ENCODE measurements at regions not wholly inside any gene's neighbourhood (a gene's known extent, or its start where the extent isn't known, plus 50 kb on each side); places are given as distances from the start of the nearest gene placed in this dataset.

- Mint-ChIP-seq H3K4me1 (peaks cover 0 to under 1% (median 0%) of the 10 kb centered on the region in 4 donors), H3K9me3 (peaks cover 0 to 3% (median 0%) of the 10 kb centered on the region in 7 donors), H3K27me3 (no peaks in the 10 kb centered on the region), H3K27ac (no peak overlapping the region), H3K36me3 (peaks cover 3% of the 10 kb centered on the region), H3K4me3 (no peak overlapping the region)
- Histone ChIP-seq H3K9me3 (ENCODE audit: control insufficient read depth in 2 of 2, low read length in 2 of 2) (no peaks in the 10 kb centered on the region), H3K27ac (ENCODE audit: insufficient read depth, low read length, poor library complexity, severe bottlenecking) (no peak overlapping the region), H3K4me1 (ENCODE audit: control insufficient read depth, insufficient read depth, low read length, poor library complexity, severe bottlenecking) (no peaks in the 10 kb centered on the region), H3K27me3 (ENCODE audit: control insufficient read depth, insufficient read depth, low read length) (no peaks in the 10 kb centered on the region), H3K36me3 (ENCODE audit: control insufficient read depth, insufficient read depth, low read length) (no peaks in the 10 kb centered on the region), H3K4me3 (ENCODE audit: low read depth, low read length) (no peak overlapping the region)
- ATAC-seq (ENCODE audit: low read depth in 2 of 2), result no peak
- DNase-seq, result no peak
These were observed 521.2 kb downstream of the SHQ1 start for GRCh38 chr3:72327008-72327407.

- no peak for DNase-seq
- Histone ChIP-seq H3K27me3 (ENCODE audit: control insufficient read depth, insufficient read depth, low read length) (no peaks in the 10 kb centered on the region), H3K27ac (ENCODE audit: insufficient read depth, low read length, poor library complexity, severe bottlenecking) (no peak overlapping the region), H3K4me1 (ENCODE audit: control insufficient read depth, insufficient read depth, low read length, poor library complexity, severe bottlenecking) (no peaks in the 10 kb centered on the region), H3K9me3 (ENCODE audit: control insufficient read depth in 2 of 2, low read length in 2 of 2) (no peaks in the 10 kb centered on the region), H3K4me3 (ENCODE audit: low read depth, low read length) (no peak overlapping the region), H3K36me3 (ENCODE audit: control insufficient read depth, insufficient read depth, low read length) (no peaks in the 10 kb centered on the region)
- Mint-ChIP-seq H3K36me3 (peaks cover 3% of the 10 kb centered on the region), H3K4me3 (no peak overlapping the region), H3K27me3 (no peaks in the 10 kb centered on the region), H3K9me3 (peaks cover 0 to 3% (median 0%) of the 10 kb centered on the region in 7 donors), H3K27ac (no peak overlapping the region), H3K4me1 (no peaks in the 10 kb centered on the region)
- ATAC-seq (ENCODE audit: low read depth in 2 of 2), result no peak
These were observed 523.9 kb downstream of the SHQ1 start for GRCh38 chr3:72324253-72324811.

DNA sequence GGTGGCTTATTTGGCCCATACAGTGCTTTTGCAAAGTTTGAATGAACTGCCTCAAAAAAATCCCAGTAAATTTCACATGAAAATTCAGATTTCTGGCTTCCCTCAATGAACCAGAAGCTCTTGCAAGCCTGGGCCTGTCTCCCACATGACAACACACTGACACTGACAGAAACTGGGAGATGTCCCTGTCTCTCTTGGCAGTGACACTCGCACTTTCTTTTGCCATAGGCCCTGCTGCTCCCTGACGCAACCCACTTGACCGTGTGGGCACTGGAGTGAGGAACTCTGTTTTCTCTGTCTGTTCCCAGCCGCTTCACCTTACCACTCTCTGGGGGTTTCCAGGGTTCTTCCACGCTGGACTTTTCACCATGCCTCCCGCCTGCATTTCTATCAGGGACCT is 524.5 kb downstream of the SHQ1 start:
- no peaks in the 10 kb centered on the region for H3K9me3 ChIP-seq (ENCODE audit: control insufficient read depth in 2 of 2, low read length in 2 of 2)
- no peaks in the 10 kb centered on the region for H3K4me1 ChIP-seq (ENCODE audit: control insufficient read depth, insufficient read depth, low read length, poor library complexity, severe bottlenecking)
- no peaks in the 10 kb centered on the region for H3K36me3 ChIP-seq (ENCODE audit: control insufficient read depth, insufficient read depth, low read length)
- no peak overlapping the region for H3K4me3 ChIP-seq (ENCODE audit: low read depth, low read length)
- Mint-ChIP-seq H3K4me1 (no peaks in the 10 kb centered on the region), H3K9me3 (peaks cover 0 to 3% (median 0%) of the 10 kb centered on the region in 7 donors), H3K4me3 (no peak overlapping the region), H3K27ac (peak overlapping the region in 1 of 3 donors; percentile 70), H3K36me3 (peaks cover 3% of the 10 kb centered on the region), H3K27me3 (no peaks in the 10 kb centered on the region)
- H3K27ac ChIP-seq (ENCODE audit: insufficient read depth, low read length, poor library complexity, severe bottlenecking), result no peak overlapping the region
- no peak for DNase-seq
- no peaks in the 10 kb centered on the region for H3K27me3 ChIP-seq (ENCODE audit: control insufficient read depth, insufficient read depth, low read length)
- ATAC-seq (ENCODE audit: low read depth in 2 of 2), result no peak

DNA sequence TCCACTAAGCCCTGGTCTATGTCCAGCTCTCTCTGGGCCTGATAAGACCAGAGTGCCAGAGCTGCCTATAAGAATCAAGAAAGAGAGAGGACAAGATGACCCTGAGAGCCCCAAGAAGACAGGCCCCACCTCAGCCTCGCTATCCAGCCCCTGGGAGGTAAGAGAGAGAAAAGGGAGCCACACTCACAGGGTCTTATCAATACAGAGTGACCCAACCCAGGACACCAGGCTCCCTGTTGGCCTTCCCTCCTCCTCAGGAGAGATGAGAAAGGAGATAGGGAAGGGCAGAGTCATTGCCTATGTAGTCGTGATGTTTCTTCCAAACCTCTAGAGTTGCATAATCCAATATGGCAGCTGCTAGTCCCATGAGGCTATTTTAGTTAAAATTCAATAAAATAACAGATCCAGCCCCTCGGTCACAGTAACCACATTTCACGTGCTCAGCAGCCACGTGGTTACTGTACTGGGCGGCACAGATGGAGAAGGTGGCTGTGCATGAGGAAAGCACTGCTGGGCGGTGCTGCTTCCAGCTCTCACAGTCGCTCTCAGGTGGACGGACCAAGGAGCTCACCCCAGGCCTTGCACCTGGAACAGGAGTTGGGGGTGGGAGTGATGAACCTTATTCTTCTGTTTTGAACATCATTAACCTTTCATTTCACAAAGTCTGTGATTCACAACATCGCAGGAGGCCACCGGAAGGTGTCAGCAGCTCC is 525.8 kb downstream of the SHQ1 start:
- H3K27ac ChIP-seq (ENCODE audit: insufficient read depth, low read length, poor library complexity, severe bottlenecking), result no peak overlapping the region
- ATAC-seq (ENCODE audit: low read depth in 2 of 2), result no peak

DNA sequence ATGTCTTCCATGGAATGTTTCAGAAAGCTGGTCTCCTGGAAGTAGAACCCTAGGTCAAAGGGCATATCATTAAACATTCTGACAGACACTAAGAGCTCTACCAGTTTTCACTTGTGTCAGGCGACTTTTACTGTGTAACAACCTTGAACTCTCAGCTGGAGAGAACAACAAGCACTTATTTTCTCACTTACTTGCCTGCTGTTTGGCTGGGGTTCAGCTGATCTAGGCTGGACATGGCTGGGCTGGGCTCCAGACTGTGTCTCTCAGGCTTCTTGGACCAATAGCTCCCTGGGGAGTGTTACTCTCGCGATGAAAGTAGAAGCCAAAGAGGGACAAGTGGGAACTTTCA is 527.3 kb downstream of the SHQ1 start:
- ATAC-seq (ENCODE audit: low read depth in 2 of 2) (no peak), DNase-seq (no peak)
- H3K4me1 Mint-ChIP-seq, result peaks cover 0 to 3% (median 0%) of the 10 kb centered on the region in 4 donors
- H3K27me3 Mint-ChIP-seq, result no peaks in the 10 kb centered on the region
- Histone ChIP-seq H3K4me3 (ENCODE audit: low read depth, low read length) (no peak overlapping the region), H3K27ac (ENCODE audit: insufficient read depth, low read length, poor library complexity, severe bottlenecking) (no peak overlapping the region), H3K36me3 (ENCODE audit: control insufficient read depth, insufficient read depth, low read length) (no peaks in the 10 kb centered on the region), H3K4me1 (ENCODE audit: control insufficient read depth, insufficient read depth, low read length, poor library complexity, severe bottlenecking) (no peaks in the 10 kb centered on the region), H3K9me3 (ENCODE audit: control insufficient read depth in 2 of 2, low read length in 2 of 2) (no peaks in the 10 kb centered on the region), H3K27me3 (ENCODE audit: control insufficient read depth, insufficient read depth, low read length) (no peaks in the 10 kb centered on the region)
- no peaks in the 10 kb centered on the region for H3K36me3 Mint-ChIP-seq
- H3K9me3 Mint-ChIP-seq, result no peaks in the 10 kb centered on the region
- H3K27ac Mint-ChIP-seq, result no peak overlapping the region
- H3K4me3 Mint-ChIP-seq, result peak overlapping the region in 1 of 4 donors; percentile 35

More for the DNA sequence above, 525.8 kb downstream of the SHQ1 start:
- no peak overlapping the region for H3K4me3 ChIP-seq (ENCODE audit: low read depth, low read length)
- H3K36me3 ChIP-seq (ENCODE audit: control insufficient read depth, insufficient read depth, low read length), result no peaks in the 10 kb centered on the region
- Mint-ChIP-seq H3K27ac (peak overlapping the region in 1 of 3 donors; percentile 49), H3K36me3 (no peaks in the 10 kb centered on the region), H3K4me3 (no peak overlapping the region), H3K9me3 (peaks cover 0 to 1% (median 0%) of the 10 kb centered on the region in 7 donors), H3K4me1 (no peaks in the 10 kb centered on the region), H3K27me3 (no peaks in the 10 kb centered on the region)
- H3K27me3 ChIP-seq (ENCODE audit: control insufficient read depth, insufficient read depth, low read length), result no peaks in the 10 kb centered on the region
- no peak for DNase-seq
- no peaks in the 10 kb centered on the region for H3K9me3 ChIP-seq (ENCODE audit: control insufficient read depth in 2 of 2, low read length in 2 of 2)
- no peaks in the 10 kb centered on the region for H3K4me1 ChIP-seq (ENCODE audit: control insufficient read depth, insufficient read depth, low read length, poor library complexity, severe bottlenecking)

DNA sequence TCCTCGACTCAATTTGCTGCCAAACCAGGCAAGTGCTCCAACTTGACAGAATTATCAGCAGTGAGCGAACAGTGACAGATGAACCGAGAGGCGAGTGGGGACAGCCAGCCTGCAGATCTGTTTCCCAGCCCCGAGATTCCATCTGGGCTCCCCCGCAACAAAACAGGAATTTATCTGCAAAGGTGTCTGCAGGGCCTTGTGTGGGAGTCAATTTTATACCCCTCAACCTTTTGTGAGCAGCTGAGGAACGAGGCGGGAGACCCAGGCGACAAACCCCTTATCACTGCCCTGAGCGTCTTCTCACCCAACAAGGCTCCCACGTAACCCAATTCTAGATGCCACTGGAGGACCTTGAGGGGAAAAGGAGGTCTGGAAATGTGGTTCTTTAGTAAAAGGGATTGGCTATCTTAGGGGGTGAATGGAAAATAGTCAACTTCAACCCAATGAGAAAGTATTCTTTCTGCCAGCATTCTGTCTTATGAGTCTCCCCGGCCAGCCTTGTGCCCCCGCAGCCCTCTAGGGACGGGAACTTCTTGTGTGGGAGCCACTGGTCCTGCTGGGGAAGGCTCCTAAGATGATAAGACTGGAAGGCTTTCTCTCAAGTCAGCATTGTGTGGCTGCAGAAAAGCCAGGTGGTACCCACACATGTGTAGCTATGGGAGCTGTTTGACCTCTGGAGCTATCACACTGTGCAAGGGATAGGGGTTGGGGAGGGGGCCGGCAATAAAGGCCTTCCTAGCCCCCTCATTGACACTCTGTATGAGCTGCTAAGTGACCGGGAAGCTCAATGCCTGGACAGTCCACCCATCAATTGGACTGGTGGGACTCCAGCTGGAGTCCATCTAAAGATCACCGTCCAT is 527.9 kb downstream of the SHQ1 start:
- Mint-ChIP-seq H3K27ac (peak overlapping the region in 1 of 3 donors; percentile 17), H3K9me3 (peaks cover 0 to 2% (median 0%) of the 10 kb centered on the region in 7 donors), H3K27me3 (no peaks in the 10 kb centered on the region), H3K4me1 (peaks cover 0 to 3% (median 0%) of the 10 kb centered on the region in 4 donors), H3K36me3 (no peaks in the 10 kb centered on the region), H3K4me3 (peak overlapping the region in 1 of 4 donors; percentile 35)
- Histone ChIP-seq H3K4me1 (ENCODE audit: control insufficient read depth, insufficient read depth, low read length, poor library complexity, severe bottlenecking) (no peaks in the 10 kb centered on the region), H3K4me3 (ENCODE audit: low read depth, low read length) (no peak overlapping the region), H3K27me3 (ENCODE audit: control insufficient read depth, insufficient read depth, low read length) (no peaks in the 10 kb centered on the region), H3K36me3 (ENCODE audit: control insufficient read depth, insufficient read depth, low read length) (no peaks in the 10 kb centered on the region), H3K9me3 (ENCODE audit: control insufficient read depth in 2 of 2, low read length in 2 of 2) (no peaks in the 10 kb centered on the region), H3K27ac (ENCODE audit: insufficient read depth, low read length, poor library complexity, severe bottlenecking) (no peak overlapping the region)
- ATAC-seq (ENCODE audit: low read depth in 2 of 2) (no peak), DNase-seq (no peak)

- DNase-seq (peak in 1 of 3 donors; percentile 25), ATAC-seq (ENCODE audit: low read depth in 2 of 2) (no peak)
- no peaks in the 10 kb centered on the region for H3K27me3 Mint-ChIP-seq
- Histone ChIP-seq H3K27ac (ENCODE audit: insufficient read depth, low read length, poor library complexity, severe bottlenecking) (no peak overlapping the region), H3K4me3 (ENCODE audit: low read depth, low read length) (no peak overlapping the region), H3K9me3 (ENCODE audit: control insufficient read depth in 2 of 2, low read length in 2 of 2) (no peaks in the 10 kb centered on the region), H3K27me3 (ENCODE audit: control insufficient read depth, insufficient read depth, low read length) (no peaks in the 10 kb centered on the region), H3K36me3 (ENCODE audit: control insufficient read depth, insufficient read depth, low read length) (no peaks in the 10 kb centered on the region), H3K4me1 (ENCODE audit: control insufficient read depth, insufficient read depth, low read length, poor library complexity, severe bottlenecking) (no peaks in the 10 kb centered on the region)
- H3K4me3 Mint-ChIP-seq, result no peak overlapping the region
- H3K4me1 Mint-ChIP-seq, result peaks cover 0 to 3% (median 1%) of the 10 kb centered on the region in 4 donors
- H3K9me3 Mint-ChIP-seq, result peaks cover 0 to 2% (median 0%) of the 10 kb centered on the region in 7 donors
- H3K36me3 Mint-ChIP-seq, result no peaks in the 10 kb centered on the region
- no peak overlapping the region for H3K27ac Mint-ChIP-seq
These were observed 528.8 kb downstream of the SHQ1 start for GRCh38 chr3:72319194-72320094.
